ENCODE measurements at regions not wholly inside any gene's neighbourhood (a gene's known extent, or its start where the extent isn't known, plus 50 kb on each side); places are given as distances from the start of the nearest gene placed in this dataset.

GRCh38 chrX:45320191-45320590 lies 119.5 kb upstream of the DIPK2B start:
- TF ChIP-seq, protein P1, sequence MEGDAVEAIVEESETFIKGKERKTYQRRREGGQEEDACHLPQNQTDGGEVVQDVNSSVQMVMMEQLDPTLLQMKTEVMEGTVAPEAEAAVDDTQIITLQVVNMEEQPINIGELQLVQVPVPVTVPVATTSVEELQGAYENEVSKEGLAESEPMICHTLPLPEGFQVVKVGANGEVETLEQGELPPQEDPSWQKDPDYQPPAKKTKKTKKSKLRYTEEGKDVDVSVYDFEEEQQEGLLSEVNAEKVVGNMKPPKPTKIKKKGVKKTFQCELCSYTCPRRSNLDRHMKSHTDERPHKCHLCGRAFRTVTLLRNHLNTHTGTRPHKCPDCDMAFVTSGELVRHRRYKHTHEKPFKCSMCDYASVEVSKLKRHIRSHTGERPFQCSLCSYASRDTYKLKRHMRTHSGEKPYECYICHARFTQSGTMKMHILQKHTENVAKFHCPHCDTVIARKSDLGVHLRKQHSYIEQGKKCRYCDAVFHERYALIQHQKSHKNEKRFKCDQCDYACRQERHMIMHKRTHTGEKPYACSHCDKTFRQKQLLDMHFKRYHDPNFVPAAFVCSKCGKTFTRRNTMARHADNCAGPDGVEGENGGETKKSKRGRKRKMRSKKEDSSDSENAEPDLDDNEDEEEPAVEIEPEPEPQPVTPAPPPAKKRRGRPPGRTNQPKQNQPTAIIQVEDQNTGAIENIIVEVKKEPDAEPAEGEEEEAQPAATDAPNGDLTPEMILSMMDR (IDR thresholded peaks at IDR 0.05; ENCODE audit: insufficient read depth, low read depth, low read length) = no peak
- DNase-seq (ENCODE audit: low read depth) = no peak
- H3K4me3 ChIP-seq (ENCODE audit: low read depth, low read length) = no peak overlapping the region

- TF ChIP-seq, protein P1 (IDR thresholded peaks at IDR 0.05; ENCODE audit: insufficient read depth, low read depth, low read length) = no peak
- DNase-seq (ENCODE audit: low read depth) = no peak
- no peak overlapping the region for H3K4me3 ChIP-seq (ENCODE audit: low read depth, low read length)
Measured at GRCh38 chrX:45309801-45310200, 109.1 kb upstream of the DIPK2B start.

DNA sequence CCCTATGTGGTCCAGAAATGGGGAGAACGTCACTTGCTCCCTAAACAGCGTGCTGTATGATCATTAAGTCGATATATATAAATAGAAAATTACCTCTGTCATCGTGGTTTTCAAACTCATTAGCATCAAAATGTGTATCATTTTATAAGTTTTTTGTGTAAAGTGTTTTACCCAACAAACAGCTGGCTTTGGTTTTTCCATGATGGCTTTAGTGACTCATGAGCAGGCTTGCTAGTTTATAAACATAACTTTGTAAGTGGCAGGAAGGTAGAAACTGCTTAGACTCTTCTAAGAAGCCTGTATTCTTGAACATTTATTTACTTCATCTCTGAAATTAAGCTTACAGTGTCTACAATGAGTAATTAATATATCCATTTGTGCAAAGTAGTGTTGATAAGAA lies 108.4 kb upstream of the DIPK2B start:
- TF ChIP-seq, protein P1 (IDR thresholded peaks at IDR 0.05; ENCODE audit: insufficient read depth, low read depth, low read length) = no peak
- peak; percentile 41 for DNase-seq (ENCODE audit: low read depth)

GRCh38 chrX:45306794-45307193 lies 106.1 kb upstream of the DIPK2B start:
- no peak overlapping the region for H3K4me3 ChIP-seq (ENCODE audit: low read depth, low read length)
- DNase-seq (ENCODE audit: low read depth) = no peak
- TF ChIP-seq, protein P1 (IDR thresholded peaks at IDR 0.05; ENCODE audit: insufficient read depth, low read depth, low read length) = no peak

More for the DNA sequence above, 108.4 kb upstream of the DIPK2B start:
- no peak overlapping the region for H3K4me3 ChIP-seq (ENCODE audit: low read depth, low read length)

DNA sequence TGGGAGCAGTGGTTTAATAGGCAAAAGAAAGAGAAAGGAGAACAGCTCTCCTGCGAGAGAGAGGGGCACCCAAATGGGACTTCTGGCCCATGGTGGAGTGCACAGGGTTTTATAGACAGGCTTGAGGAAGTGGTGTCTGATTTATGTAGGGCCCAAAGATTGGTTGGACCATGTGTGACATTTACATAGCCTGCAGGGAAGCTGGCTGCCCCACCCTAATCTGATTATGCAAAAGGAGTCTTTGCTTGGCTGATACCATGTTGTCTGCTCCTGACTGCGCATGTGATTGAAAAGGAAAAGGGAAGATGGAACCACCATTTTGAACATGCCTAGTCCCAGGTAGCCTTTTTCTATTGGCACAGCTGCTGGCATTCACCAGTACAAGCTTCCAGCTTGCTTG lies 100.0 kb upstream of the DIPK2B start:
- TF ChIP-seq, protein P1 (IDR thresholded peaks at IDR 0.05; ENCODE audit: insufficient read depth, low read depth, low read length) = no peak
- no peak overlapping the region for H3K4me3 ChIP-seq (ENCODE audit: low read depth, low read length)
- DNase-seq (ENCODE audit: low read depth) = no peak

GRCh38 chrX:45295259-45295986 lies 94.7 kb upstream of the DIPK2B start:
- DNase-seq (ENCODE audit: low read depth) = peak; percentile 83
- TF ChIP-seq, protein P1 (IDR thresholded peaks at IDR 0.05; ENCODE audit: insufficient read depth, low read depth, low read length) = no peak
- no peak overlapping the region for H3K4me3 ChIP-seq (ENCODE audit: low read depth, low read length)

- TF ChIP-seq, protein P1 (IDR thresholded peaks at IDR 0.05; ENCODE audit: insufficient read depth, low read depth, low read length) = no peak
- H3K4me3 ChIP-seq (ENCODE audit: low read depth, low read length) = no peak overlapping the region
- DNase-seq (ENCODE audit: low read depth) = no peak
Measured at GRCh38 chrX:45274576-45274975, 73.9 kb upstream of the DIPK2B start.
